ENCODE measurements at regions not wholly inside any gene's neighbourhood (a gene's known extent, or its start where the extent isn't known, plus 50 kb on each side); places are given as distances from the start of the nearest gene placed in this dataset.

- no peak for TF ChIP-seq CHD7 (IDR thresholded peaks at IDR 0.05; ENCODE audit: insufficient replicate concordance, low read length)
- no peak for TF ChIP-seq ATF2 (IDR thresholded peaks at IDR 0.05; ENCODE audit: low read length)
- TF ChIP-seq SUZ12 (IDR thresholded peaks at IDR 0.05; ENCODE audit: low read length), result no peak
- TF ChIP-seq POU5F1 (IDR thresholded peaks at IDR 0.05; ENCODE audit: low read depth, low read length), result no peak
- TF ChIP-seq SP1 (IDR thresholded peaks at IDR 0.05; ENCODE audit: low read depth, low read length), result no peak
- no peak for TF ChIP-seq KDM5A (IDR thresholded peaks at IDR 0.05; ENCODE audit: low read length)
- TF ChIP-seq RNF2 (IDR thresholded peaks at IDR 0.05; ENCODE audit: borderline replicate concordance, low read depth, low read length, missing control alignments, poor library complexity, severe bottlenecking), result no peak
- TF ChIP-seq GTF2F1 (IDR thresholded peaks at IDR 0.05; ENCODE audit: borderline replicate concordance, low read depth, low read length), result no peak
These were observed 147.5 kb upstream of the ALDH1B1 start (continued) for GRCh38 chr9:38244971-38245370.

Measured in H1 (cell line).